ENCODE measurements at regions not wholly inside any gene's neighbourhood (a gene's known extent, or its start where the extent isn't known, plus 50 kb on each side); places are given as distances from the start of the nearest gene placed in this dataset.
"Not testable (repeated sequence)": the region's sequence is repeated elsewhere in the genome, so short reads cannot be mapped to it uniquely, and the experiment has no call there.

DNA sequence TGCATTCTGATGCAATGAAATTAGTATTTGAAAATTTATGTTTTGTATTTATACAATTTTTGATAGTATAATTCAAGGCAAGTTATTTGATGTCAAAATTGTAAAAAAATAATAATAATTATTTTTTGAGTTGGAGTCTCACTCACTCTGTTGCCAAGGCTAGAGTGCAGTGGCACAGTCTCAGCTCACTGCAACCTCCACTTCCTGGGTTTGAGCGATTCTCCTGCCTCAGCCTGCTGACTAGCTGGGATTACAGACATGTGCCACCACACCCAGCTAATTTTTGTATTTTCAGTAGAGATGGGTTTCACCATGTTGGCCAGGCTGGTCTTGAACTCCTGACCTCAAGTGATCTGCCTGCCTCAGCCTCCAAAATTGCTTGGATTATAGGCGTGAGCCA lies 342.4 kb upstream of the ARPP21 start:
- TF ChIP-seq, protein P1, sequence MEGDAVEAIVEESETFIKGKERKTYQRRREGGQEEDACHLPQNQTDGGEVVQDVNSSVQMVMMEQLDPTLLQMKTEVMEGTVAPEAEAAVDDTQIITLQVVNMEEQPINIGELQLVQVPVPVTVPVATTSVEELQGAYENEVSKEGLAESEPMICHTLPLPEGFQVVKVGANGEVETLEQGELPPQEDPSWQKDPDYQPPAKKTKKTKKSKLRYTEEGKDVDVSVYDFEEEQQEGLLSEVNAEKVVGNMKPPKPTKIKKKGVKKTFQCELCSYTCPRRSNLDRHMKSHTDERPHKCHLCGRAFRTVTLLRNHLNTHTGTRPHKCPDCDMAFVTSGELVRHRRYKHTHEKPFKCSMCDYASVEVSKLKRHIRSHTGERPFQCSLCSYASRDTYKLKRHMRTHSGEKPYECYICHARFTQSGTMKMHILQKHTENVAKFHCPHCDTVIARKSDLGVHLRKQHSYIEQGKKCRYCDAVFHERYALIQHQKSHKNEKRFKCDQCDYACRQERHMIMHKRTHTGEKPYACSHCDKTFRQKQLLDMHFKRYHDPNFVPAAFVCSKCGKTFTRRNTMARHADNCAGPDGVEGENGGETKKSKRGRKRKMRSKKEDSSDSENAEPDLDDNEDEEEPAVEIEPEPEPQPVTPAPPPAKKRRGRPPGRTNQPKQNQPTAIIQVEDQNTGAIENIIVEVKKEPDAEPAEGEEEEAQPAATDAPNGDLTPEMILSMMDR (IDR thresholded peaks at IDR 0.05; ENCODE audit: insufficient read depth, low read length, poor library complexity, severe bottlenecking) = not testable (repeated sequence)
- not testable (repeated sequence) for TF ChIP-seq EZH2phosphoT487 (conservative IDR thresholded peaks at IDR 0.05; ENCODE audit: low read length)
